NCI-H69 (cell line): ENCODE measurements at regions not wholly inside any gene's neighbourhood (a gene's known extent, or its start where the extent isn't known, plus 50 kb on each side); places are given as distances from the start of the nearest gene placed in this dataset.
"Not testable (repeated sequence)": the region's sequence is repeated elsewhere in the genome, so short reads cannot be mapped to it uniquely, and the experiment has no call there.

ENCODE experiments used
- DNase-seq: peaks from one replicate; lab custom pipeline; 2025; lab: John Stamatoyannopoulos, UW

DNA sequence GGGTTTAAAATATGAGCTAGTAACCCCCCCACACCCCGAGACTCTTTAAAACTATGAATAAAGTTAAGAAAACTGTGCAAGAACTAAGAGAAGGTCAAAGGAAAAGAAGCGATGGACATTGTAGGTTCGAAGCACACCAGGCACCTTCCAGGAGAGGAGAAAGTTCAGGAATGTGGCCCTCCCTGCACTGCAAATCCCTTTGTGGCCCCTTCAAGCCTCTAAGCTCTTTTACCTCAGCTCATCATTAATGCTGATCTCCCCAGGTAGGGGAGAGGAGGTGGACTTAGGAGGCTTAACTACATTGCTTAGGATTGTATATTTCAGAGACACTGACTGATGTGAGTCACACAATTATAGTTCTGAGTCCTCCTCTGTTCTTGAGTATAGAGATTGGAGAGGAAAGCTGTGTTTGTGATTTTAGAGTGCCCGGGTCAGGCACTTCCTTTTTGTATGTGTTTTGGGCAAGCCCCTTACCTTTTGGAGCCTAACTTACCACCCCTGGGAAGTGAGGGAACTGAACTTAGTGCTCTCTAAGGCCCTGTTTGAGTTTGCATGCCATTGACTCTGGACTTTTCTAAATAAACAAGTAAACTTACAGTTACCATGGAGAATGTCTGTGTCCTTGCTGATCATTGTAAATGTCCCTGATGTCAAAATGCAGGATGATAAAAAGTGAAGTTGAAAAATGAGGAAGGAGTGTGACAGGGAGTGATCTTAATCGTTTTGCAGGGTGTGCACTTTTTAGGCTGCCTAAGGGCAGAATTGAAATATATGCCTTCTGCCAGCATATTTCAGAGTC lies 140.8 kb upstream of the ZEB2 start:
- DNase-seq, result no peak

DNA sequence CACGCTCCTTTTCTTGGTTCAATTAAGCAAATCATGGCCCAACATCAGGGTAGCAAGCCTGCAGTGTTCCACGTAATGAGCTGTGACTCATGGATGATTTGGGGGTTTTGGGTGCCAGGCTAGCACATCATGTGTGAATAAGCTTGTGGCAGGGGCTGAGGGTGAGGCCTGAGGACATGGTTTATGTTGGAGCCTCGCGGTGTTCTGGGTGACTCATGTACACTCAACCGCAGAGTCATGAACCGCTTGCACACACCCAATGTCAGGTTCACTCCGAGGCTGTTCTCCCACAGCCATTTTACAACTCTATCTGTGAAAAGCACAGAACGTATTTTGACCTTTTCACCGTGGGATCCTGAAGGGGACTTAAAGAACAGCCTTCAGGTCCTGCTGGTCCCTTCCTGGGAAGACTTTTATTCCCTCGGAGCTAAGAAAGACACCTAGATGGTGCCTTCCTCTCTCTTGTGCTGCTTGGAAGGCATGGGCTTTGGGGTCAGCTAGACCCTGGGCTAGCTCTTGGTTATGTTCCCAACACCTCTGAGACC lies 139.9 kb upstream of the ZEB2 start:
- DNase-seq, result no peak

DNA sequence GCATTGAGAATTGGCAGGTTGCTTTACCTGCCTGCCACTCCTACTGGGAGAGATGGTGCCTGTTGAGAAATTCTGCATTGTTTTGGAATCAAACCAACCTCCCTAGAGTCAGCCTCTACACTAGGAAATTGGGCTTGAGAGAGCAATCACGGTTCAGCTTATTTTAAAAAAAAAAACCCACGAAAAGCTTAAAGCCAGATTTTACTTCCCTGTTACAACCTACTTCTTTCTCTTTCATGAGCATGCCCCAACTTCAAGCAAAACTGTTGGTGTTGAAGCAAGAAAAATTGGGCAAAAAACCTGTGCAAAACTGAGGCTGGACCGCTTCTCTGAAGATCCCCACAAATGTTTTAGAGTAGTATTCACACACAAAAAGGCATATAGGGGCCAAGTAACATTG lies 134.6 kb upstream of the ZEB2 start:
- DNase-seq, result no peak

DNA sequence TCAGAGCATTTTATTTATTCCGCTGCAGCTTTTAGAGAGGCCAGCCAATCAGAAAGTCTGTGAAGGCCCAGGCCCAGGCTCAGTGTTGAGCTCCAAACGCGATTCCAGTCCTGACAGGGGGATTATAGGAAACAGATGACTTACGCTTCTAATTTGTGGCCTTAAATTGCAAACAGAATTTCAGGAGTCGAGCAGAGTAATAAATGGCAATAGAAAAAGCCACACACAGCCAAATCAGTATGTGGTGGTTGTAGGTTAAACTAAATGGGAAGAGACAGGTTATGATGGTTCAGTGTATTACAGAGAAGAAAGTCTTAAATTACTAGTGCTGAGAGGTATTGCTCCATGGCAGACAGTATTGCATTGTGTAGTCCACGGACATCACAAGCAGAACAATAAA lies 131.0 kb upstream of the ZEB2 start:
- no peak for DNase-seq

DNA sequence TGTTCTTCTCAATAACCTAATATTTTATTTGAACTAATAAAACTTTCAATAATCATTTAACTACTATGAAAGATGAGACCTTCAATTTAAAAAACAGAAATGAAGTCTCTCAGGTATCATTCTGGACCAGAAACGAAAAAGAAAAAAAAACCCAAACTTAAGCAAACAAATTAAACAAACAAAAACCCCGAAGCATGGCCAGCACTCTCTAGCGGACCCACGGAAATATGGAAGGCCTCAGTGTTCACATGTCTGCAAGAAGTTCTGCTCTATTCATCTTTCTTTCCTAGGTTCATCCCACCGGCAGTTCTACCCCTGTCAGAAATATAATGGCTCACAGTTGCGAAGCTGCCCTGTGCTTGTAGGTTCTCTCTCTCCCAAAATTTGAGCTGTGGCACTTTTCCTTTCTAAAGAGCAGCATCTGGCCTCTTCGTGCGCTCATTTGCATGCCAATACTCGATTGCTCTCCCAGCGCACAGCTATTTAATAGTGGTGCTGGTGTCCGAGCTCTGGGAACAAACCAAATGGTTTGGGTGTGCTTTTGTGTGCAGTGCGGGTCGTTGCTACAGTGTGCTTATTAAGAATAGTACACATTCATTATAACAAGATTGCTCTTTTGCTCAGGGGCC lies 129.0 kb upstream of the ZEB2 start:
- DNase-seq, result no peak

DNA sequence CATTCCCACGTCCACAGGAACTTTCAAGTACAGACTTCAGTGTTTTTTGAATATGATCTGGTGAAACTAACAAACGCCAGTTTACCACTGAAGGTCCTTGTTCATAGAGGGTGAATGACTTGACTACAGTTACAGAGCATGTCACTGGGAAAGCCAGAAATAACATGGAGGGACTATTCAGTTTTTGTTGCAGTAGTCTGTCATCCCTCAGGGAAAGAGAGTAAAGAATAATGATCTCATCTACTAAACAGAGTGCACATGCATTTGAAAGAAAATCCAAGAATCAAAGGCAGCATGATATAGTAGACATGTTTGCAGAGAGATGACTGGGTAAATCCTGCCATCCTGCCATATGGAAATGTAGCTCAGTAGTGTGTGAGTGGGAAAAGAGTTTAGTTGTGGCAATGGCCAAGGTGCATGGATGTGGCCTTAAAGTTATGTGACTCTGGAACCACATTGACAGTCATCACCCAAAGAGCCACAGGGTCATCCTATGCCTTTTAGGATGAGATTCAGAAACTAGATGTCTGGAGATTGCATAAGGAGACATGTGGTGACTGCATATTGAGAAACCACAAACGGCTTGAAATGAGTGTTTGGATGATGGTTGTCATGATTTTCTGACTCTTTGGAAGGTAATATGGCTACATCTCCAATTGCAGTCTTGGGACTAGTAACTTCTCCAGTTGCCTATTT lies 125.3 kb upstream of the ZEB2 start:
- DNase-seq, result no peak

DNA sequence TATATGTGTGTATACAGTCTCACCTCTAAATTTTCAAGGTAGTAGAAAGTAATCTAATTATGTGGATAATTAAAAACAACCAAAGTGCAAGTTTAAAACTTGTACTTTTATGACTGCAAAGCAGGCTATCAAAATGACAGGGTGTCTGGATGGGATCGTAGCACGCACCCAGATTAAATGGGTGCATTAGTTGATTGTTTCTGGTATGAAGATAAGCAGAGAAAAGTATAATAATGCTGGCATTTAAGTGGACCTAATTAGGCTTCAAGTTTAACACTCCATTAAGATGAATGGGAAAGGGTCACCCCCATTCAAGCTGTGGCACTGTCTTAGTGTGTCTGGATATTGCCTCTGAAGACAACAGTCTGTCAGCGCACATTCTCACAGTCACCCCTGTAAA lies 124.6 kb upstream of the ZEB2 start:
- DNase-seq, result no peak

DNA sequence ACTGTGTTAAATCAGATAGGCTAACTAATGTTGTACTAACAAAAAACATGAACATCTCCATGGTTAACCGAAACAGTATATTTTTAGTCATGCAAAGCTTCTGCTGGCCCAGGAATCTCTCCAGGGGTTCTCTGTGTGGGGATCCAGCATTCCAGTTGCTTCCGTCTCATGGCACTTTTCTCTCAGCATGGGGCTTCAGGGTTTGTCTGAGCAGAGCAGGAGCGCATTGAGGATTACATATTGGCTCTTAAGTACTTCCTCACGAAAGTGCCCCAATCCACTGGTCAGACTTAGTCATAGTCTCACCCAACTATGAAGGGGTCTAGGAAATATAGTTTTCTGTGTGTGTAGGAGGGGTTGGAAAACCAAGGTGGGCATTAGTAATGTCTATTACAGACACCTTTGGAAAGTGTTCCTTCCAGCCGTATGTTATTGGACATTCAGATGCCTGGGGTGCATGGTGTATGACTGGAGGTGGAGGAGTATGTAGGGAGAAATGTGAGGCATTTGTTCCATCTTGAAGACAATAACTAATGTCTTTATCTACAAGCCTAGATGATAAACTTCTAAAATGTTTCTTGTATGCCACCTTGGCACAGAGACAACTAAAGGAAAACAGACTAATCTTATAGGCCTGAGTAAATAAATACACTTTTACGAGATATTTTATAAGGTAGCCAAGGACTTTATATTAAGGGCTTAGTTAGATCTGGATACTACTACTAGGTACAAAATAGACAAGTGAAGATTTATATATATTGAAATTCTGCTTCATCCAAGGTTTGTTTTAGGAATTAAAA lies 123.8 kb upstream of the ZEB2 start:
- no peak for DNase-seq

DNA sequence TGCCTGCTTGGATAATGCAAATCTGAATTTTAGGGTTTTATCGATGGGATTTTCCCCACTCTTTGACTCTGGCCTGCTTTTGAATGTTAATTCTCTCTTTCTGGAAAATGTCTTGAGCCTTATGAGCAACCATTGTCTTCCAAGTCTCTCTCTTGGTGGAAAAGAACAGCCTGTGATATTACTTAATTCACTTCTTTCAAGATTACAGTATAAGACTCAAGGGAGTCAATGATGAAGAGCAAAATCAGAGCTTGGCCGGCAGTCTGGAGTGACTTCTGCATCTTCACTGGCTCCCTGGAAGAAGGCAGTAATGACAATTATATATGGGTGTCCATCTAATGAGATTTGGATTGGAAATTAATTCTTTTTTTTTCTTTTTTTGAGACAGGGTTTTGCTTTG lies 122.9 kb upstream of the ZEB2 start:
- no peak for DNase-seq

DNA sequence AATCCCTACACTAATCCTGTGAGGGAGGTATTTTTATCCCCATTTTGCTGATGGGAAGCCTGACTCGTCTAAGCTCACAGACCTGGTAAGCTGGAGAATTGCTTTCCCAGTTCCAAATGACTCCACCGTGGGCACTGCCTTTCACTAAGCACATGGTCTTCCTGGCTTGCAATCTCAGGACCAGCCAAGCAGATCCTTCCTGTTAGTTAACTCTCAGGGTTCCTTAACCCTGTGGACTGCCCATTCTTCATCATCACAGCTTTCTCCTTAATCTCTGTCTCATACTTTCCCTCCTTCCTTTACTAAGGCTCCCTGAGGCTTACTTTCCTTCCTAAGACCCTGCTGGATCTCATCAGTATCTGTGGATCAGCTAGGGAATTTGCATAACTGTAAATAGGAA lies 122.2 kb upstream of the ZEB2 start:
- no peak for DNase-seq

DNA sequence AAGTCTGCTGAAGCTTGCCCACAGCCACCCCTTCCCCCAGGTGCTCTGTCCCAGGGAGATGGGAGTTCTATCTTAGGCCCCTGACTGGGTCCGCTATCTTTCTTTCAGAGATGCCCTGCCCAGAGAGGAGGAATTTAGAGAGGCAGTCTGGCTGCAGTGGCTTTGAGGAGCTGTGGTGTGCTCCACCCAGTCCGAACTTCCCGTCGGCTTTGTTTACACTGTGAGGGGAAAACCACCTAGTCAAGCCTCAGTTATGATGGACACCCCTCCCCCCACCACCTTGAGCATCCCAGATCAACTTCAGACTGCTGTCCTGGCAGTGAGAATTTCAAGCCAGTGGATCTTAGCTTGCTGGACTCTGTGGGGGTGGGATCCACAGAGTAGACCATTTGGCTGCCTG lies 118.3 kb upstream of the ZEB2 start:
- DNase-seq, result not testable (repeated sequence)

DNA sequence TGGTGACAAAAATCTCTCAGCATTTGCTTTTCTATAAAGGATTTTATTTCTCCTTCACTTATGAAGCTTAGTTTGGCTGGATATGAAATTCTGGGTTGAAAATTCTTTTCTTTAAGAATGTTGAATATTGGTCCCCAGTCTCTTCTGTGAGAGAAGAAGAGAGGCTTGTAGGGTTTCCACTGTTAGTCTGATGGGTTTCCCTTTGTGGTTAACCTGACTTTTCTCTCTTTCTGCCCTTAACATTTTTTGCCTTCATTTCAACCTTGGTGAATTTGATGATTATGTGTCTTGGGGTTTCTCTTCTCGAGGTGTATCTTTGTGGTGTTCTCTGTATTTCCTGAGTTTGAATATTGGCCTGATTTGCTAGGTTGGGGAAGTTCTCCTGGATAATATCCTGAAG lies 116.9 kb upstream of the ZEB2 start:
- DNase-seq, result not testable (repeated sequence)

DNA sequence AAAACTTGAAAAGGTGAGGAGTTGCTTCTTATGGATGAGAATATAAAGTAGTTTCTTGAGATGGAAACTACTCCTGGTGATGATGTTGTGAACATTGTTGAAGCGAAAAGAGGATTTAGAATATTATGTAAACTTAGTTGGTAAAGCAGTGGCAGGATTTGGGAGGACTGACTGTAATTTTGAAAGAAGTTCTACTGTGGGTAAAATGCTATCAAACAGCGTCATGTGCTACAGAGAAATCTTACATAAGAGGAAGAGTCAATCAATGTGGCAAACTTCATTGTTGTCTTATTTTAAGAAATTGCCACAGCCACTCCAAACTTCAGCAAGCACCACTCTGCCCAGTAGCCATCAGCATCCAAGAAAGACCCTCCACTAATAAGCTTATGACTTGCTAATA lies 112.9 kb upstream of the ZEB2 start:
- no peak for DNase-seq

DNA sequence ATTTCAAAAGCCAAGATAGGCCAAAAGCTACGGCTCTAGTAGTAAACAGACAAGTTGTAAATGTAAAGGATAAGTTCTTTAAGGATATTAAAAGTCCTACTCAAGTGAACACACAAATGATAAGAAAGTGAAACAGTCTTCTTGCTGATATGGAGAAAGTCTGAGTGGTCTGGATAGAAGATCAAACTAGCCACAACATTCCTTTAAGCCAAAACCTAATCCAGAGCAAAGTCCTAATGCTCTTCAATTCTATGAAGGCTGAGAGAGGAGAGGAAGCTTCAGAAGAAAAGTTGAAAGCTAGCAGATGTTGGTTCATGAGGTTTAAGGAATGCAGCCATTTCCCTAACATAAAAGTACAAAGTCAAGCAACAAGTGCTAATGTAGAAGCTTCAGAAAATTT lies 111.7 kb upstream of the ZEB2 start:
- DNase-seq, result no peak

DNA sequence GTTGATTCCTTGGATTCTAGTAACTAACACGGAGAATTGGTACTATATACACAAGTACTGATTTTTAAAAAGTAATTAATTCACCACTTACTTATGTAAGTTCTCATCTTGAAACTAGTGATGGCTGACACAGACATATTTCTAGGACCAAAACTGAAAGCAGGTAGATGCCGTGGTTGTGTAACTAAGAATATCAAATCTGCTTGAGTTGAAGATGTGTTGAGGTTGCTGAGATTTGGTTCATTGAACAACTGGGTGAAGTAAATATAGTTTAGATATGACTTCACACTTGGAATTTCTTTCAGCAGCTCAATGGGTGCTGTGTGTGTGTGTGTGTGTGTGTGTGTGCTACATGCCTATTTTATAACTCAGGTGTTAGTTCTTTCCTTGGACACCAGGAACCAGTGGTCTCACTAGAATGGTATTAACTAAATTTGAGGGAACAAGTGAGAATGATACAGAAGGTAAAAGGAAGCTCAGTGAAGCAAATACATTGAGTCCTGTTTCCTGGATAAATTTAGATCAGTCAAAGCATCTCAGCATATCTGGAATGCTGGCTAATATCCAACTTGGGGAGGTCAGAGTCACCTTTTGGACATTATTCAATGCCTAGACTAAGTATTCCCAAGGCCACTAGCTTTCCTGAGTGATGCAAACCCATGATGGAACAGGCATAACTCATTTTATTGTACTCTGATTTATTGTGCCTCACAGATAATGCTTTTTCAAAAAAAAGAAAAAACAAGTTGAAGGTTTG lies 110.7 kb upstream of the ZEB2 start:
- DNase-seq, result no peak

DNA sequence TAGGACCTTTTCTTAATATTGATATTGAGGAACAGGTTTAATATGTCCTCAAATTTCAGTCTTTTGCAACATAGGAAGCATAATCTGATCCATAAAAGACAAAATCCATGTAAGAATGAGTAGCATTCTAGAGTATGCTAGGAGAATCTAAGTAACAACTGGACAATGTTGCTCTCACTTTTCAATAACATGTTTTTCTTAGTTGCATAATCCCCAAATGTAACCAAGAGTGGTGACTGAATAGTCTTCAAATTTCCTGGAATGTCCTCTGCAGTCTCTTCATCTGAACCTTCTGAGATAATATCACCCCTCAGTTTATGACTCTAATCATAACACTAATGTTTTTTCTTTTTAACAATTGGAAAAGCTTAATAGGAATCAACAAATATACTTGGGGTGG lies 110.0 kb upstream of the ZEB2 start:
- DNase-seq, result no peak

DNA sequence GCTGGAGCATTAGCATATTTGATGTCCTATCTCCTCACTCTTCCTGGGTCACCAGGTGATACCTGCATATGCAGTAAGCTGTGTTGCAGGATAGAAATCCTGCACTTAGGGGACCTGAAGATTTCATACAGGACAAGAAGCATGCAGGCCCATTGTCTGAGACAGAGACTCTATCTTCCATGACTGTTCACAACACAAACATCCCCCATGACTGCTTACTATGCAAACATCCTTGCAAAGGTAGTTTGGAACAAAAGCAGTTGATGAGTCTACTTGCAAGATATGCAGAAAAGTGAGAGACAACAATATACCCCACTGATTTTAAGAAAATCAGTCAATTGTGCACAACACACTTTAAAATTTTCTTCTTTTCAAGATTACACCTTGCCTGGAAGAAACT lies 108.6 kb upstream of the ZEB2 start:
- no peak for DNase-seq

DNA sequence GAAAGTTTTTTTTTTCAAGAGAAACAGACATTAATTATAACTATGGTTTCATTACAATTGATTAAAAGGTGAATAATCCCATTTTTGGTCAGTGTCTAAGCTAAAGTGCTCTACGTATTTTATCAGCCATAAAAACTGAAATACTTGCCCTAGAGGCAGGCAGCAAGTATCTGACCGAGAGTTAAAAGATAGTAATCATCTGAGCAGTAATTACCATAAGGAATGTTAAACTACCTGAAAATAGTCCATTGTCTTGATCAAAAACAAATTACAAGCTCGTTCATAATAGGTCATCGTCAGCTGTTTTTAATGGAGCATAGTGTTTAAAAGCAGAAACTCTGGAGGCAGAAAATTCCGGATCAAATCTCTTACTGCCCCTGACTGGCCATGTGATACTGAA lies 105.7 kb upstream of the ZEB2 start:
- no peak for DNase-seq

DNA sequence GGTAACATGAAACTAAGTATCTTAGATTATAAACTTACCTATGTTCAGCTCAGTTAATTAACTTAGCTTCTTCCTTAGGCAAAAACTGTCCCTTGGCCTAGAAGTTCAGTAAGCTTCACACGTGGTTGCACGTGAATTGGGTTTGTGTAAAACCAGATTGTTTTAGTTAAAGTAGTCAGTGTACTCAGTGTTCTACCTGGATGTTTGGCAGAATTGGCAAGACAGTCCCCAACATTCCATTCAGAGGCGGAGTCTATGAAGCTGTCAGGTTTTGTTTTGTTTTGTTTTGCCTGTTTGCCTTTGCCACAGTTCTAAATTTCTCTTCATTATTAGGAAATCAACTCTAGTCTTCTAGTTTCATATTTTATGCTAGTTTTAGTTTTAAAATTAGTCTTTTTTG lies 105.3 kb upstream of the ZEB2 start:
- DNase-seq, result no peak

DNA sequence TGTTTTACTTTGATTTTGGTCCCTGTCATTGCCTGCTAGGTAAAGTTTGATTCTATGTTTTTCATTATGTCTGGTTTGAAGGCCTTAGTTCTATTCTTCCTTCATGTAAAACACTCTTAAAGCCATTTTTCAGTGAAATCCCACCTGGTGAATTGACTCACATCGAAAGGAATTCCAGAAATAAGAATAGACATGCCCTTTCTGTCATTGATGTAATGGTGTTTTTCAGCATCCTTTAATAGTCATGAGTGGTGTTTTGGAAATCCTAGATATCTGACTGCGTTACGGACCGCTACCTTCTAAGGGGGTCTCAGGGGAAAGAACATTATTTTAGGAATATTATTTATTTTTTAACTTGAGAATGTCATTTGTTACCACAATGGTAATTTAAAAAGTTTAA lies 104.5 kb upstream of the ZEB2 start:
- no peak for DNase-seq

DNA sequence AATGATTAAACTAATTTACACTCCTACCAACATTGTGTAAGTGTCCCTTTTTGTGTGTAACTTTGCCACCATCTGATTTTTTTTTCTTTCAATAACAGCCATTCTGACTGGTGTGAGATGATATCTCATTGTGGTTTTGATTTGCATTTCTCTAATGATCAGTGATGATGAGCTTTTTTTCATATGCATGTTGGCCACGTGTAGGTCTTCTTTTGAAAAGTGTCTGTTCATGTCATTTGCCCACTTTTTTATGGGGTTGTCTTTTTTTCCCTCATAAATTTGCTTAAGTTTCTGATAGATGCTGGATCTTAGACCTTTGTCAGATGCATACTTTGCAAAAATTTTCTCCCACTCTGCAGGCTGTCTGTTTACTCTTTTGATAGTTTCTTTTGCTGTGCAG lies 102.5 kb upstream of the ZEB2 start:
- DNase-seq, result not testable (repeated sequence)

DNA sequence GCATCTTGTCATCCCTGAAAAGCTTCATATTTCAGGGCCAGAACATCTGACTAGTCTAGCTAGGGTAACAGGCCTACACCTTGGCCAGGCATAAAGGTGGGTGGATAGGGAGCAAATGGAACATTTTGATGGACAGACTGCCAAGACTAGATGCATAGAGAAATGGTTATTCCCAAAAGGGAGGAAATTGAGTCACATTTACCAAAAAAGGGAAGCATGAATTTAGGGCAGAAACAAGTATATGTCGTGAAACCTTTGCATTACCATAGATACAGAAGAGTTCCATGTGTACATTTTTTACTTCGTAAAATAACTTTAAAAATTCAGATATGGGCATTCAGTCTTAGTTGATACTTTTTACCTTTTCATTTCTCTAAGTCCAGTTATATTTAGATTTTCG lies 101.3 kb upstream of the ZEB2 start:
- no peak for DNase-seq
